WTC11 (cell line): ENCODE measurements at regions not wholly inside any gene's neighbourhood (a gene's known extent, or its start where the extent isn't known, plus 50 kb on each side); places are given as distances from the start of the nearest gene placed in this dataset.

Experiments
- ATAC-seq: fragments of 200-7000 bp; cut with Tn5 transposase; 2 replicates; pipeline ENCODE4 v1.10.0; 2021; ENCODE audit warnings: mild to moderate bottlenecking, moderate library complexity
- CTCF ChIA-PET: fragments of 300-600 bp; sonication (Branson Sonifier 250); formaldehyde crosslinking; loops from one replicate; lab custom pipeline; 2021; ENCODE audit warnings: antibody characterized with exemption; lab: Charles Lee
- POLR2A ChIA-PET: fragments of 350-600 bp; sonication (Branson Sonifier 250); formaldehyde crosslinking; loops from one replicate; lab custom pipeline; 2021; ENCODE audit warnings: antibody characterized with exemption; lab: Charles Lee
- DNase-seq: peaks from one replicate; pipeline ENCODE4 v3.0.0; 2021; ENCODE audit warnings: low spot score
- H3K27ac Mint-ChIP-seq: 2 replicates; pipeline ENCODE4 v1.8.0; 2021; ENCODE audit warnings: mixed read lengths
- H3K27me3 Mint-ChIP-seq: 2 replicates; pipeline ENCODE4 v1.8.0; 2021; ENCODE audit warnings: low read depth, mild to moderate bottlenecking, moderate library complexity, mixed read lengths
- H3K36me3 Mint-ChIP-seq: 2 replicates; pipeline ENCODE4 v1.8.0; 2021; ENCODE audit warnings: mixed read lengths
- H3K4me1 Mint-ChIP-seq: 2 replicates; pipeline ENCODE4 v1.8.0; 2022; ENCODE audit warnings: mixed read lengths
- H3K4me3 Mint-ChIP-seq: 2 replicates; pipeline ENCODE4 v1.8.0; 2021; ENCODE audit warnings: mild to moderate bottlenecking, moderate library complexity, mixed read lengths
- H3K9me3 Mint-ChIP-seq: 2 replicates; pipeline ENCODE4 v1.8.0; 2021; ENCODE audit warnings: mixed read lengths
- ATF1 ChIP-seq: sonication (generic); formaldehyde crosslinking; IDR thresholded peaks from 2 replicates; pipeline ENCODE4 v1.8.1; 2023; ENCODE audit warnings: mild to moderate bottlenecking, moderate library complexity, missing genetic modification reagents
- ESRRA ChIP-seq: sonication (generic); formaldehyde crosslinking; IDR thresholded peaks from 2 replicates; pipeline ENCODE4 v1.8.1; 2022; ENCODE audit warnings: mild to moderate bottlenecking, missing genetic modification reagents, borderline replicate concordance
- GABPB1 ChIP-seq: sonication (generic); formaldehyde crosslinking; IDR thresholded peaks from 2 replicates; pipeline ENCODE4 v1.8.1; 2023; ENCODE audit warnings: mild to moderate bottlenecking, missing genetic modification reagents
- GRHL2 ChIP-seq: fragments of 250-450 bp; sonication (Bioruptor Pico); IDR thresholded peaks from 2 replicates; pipeline ENCODE4 v1.8.0; 2022; ENCODE audit warnings: mild to moderate bottlenecking, moderate library complexity; ENCODE audit not compliant: insufficient replicate concordance, severe bottlenecking
- GTF2I ChIP-seq: fragments of 250-450 bp; sonication (Bioruptor Pico); conservative IDR thresholded peaks from 2 replicates; pipeline ENCODE4 v1.4.0; 2021; ENCODE audit warnings: mild to moderate bottlenecking
- NFATC4 ChIP-seq: fragments of 250-450 bp; sonication (Bioruptor Pico); IDR thresholded peaks from 2 replicates; pipeline ENCODE4 v1.9.0; 2021; ENCODE audit warnings: mild to moderate bottlenecking
- NR3C1 ChIP-seq: sonication (generic); formaldehyde crosslinking; conservative IDR thresholded peaks from 2 replicates; pipeline ENCODE4 v1.8.1; 2023; ENCODE audit warnings: low read depth, mild to moderate bottlenecking, missing genetic modification reagents
- ZNF121 ChIP-seq: sonication (generic); formaldehyde crosslinking; IDR thresholded peaks from 2 replicates; pipeline ENCODE4 v1.8.0; 2023; ENCODE audit warnings: missing genetic modification reagents
- ZNF138 ChIP-seq: sonication (generic); formaldehyde crosslinking; conservative IDR thresholded peaks from 2 replicates; pipeline ENCODE4 v1.8.1; 2022; ENCODE audit warnings: mild to moderate bottlenecking, moderate library complexity, missing genetic modification reagents
- TF ChIP-seq, protein P1 (sequence below): fragments of 250-450 bp; sonication (Bioruptor Pico); IDR thresholded peaks from 2 replicates; pipeline ENCODE4 v1.9.0; 2021; ENCODE audit warnings: mild to moderate bottlenecking, borderline replicate concordance
- TF ChIP-seq, protein P2 (sequence below): sonication (generic); formaldehyde crosslinking; IDR thresholded peaks from 2 replicates; pipeline ENCODE4 v1.8.0; 2023; ENCODE audit warnings: mild to moderate bottlenecking, missing genetic modification reagents
- TF ChIP-seq, protein P3 (sequence below): sonication (generic); formaldehyde crosslinking; IDR thresholded peaks from 2 replicates; pipeline ENCODE4 v1.8.1; 2023; ENCODE audit warnings: mild to moderate bottlenecking, moderate library complexity, missing genetic modification reagents
- TF ChIP-seq, protein P4 (sequence below): sonication (generic); formaldehyde crosslinking; conservative IDR thresholded peaks from 2 replicates; pipeline ENCODE4 v1.8.1; 2022; ENCODE audit warnings: mild to moderate bottlenecking, missing genetic modification reagents
- TF ChIP-seq, protein P5 (sequence below): sonication (generic); formaldehyde crosslinking; IDR thresholded peaks from 2 replicates; pipeline ENCODE4 v1.8.1; 2022; ENCODE audit warnings: mild to moderate bottlenecking, moderate library complexity, missing genetic modification reagents
- TF ChIP-seq, protein P6 (sequence below): fragments of 250-450 bp; sonication (Bioruptor Pico); conservative IDR thresholded peaks from 2 replicates; pipeline ENCODE4 v1.9.0; 2021; ENCODE audit warnings: mild to moderate bottlenecking
- TF ChIP-seq, protein P7 (sequence below): sonication (generic); formaldehyde crosslinking; IDR thresholded peaks from 2 replicates; pipeline ENCODE4 v1.8.1; 2023; ENCODE audit warnings: mild to moderate bottlenecking, missing genetic modification reagents, borderline replicate concordance

DNA sequence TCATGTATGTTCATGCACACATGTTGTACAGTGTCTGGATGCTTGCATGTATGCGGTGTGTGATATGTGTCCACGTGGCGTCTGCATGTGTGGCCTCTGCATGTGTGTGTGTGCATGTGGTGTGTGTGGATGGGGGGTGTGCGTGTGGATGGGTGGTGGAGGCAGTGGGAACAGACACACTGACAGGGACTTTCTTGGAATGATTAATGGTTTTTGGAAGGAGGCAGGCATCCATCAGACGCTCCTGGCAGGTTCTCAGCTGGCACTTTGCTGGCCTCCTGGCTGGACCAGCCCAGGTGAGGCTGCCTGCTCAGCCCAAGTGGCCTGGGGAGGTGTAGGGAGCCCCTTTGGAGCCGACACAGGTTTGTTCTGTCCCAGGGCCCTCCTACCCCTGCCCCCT lies 121.2 kb upstream of the CIBAR2 start (continued):
- TF ChIP-seq, protein P1, sequence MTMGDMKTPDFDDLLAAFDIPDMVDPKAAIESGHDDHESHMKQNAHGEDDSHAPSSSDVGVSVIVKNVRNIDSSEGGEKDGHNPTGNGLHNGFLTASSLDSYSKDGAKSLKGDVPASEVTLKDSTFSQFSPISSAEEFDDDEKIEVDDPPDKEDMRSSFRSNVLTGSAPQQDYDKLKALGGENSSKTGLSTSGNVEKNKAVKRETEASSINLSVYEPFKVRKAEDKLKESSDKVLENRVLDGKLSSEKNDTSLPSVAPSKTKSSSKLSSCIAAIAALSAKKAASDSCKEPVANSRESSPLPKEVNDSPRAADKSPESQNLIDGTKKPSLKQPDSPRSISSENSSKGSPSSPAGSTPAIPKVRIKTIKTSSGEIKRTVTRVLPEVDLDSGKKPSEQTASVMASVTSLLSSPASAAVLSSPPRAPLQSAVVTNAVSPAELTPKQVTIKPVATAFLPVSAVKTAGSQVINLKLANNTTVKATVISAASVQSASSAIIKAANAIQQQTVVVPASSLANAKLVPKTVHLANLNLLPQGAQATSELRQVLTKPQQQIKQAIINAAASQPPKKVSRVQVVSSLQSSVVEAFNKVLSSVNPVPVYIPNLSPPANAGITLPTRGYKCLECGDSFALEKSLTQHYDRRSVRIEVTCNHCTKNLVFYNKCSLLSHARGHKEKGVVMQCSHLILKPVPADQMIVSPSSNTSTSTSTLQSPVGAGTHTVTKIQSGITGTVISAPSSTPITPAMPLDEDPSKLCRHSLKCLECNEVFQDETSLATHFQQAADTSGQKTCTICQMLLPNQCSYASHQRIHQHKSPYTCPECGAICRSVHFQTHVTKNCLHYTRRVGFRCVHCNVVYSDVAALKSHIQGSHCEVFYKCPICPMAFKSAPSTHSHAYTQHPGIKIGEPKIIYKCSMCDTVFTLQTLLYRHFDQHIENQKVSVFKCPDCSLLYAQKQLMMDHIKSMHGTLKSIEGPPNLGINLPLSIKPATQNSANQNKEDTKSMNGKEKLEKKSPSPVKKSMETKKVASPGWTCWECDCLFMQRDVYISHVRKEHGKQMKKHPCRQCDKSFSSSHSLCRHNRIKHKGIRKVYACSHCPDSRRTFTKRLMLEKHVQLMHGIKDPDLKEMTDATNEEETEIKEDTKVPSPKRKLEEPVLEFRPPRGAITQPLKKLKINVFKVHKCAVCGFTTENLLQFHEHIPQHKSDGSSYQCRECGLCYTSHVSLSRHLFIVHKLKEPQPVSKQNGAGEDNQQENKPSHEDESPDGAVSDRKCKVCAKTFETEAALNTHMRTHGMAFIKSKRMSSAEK (CRISPR knock-in tag): no peak
- TF ChIP-seq, all 79 proteins: peak for 0

DNA sequence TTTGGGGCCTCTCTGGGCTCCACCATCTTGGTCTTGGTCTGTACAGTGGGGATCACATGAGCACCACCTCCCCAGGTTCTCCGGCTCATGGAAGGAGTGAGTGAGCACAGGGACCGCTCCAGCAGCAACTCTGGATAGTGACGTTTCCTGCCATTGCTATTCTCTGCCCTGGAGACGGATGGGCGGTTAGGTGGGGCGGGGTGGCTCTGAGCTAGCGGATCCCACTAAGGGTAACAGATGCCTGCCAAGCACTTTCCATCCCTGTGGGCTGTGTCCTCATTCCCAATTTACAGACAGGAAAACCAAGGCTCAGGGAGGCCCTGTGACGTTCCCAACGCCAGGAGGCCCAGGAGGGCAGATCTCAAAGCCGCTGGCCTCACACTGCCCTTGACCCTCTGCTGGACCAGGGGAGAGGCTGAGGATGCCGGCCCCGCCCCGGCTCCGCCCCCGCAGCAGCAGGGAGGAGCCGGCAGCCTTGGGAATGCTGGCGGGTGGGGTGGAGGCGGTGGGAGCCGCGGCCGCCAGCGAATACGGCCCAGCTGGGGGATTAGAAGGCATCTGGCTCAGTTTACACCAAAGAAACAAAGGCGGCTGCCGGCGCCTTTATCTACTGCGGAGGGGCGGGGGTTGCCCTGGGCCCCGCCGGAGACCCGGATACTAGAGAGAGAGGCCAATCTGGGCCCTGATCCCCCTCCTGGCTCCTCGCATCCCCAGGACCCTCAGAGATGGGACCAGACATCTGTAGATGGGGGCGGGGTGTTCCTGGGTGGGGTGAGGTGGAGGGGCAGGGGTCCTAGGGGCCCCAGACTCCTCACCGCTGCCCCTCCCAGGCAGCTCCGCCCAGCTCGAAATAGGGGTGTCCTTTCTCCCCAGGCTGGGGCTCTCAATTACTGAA lies 122.3 kb upstream of the CIBAR2 start:
- DNase-seq: peak; percentile 92
- ATAC-seq: peak; percentile 70
- H3K27ac Mint-ChIP-seq: peak overlapping the region; percentile 87
- H3K4me3 Mint-ChIP-seq: peak overlapping the region; percentile 58
- ChIA-PET CTCF (interaction anchor here (0.9 to 3.5 kb wide), 10 partner anchors 11 to 381 kb away, joined by 3 to 35 read pairs (median 4); no protein-coding TSS in a partner anchor), POLR2A (interaction anchor here (0.7 to 1.6 kb wide), 4 partner anchors 32 to 455 kb away, joined by 3 to 6 read pairs (median 4); no protein-coding TSS in a partner anchor)
- H3K27me3 Mint-ChIP-seq: no peaks in the 10 kb centered on the region; the same call in 1 of the 2 replicates
- H3K4me1 Mint-ChIP-seq: peaks cover 37% of the 10 kb centered on the region
- H3K9me3 Mint-ChIP-seq: peaks cover 11% of the 10 kb centered on the region
- H3K36me3 Mint-ChIP-seq: no peaks in the 10 kb centered on the region
- TF ChIP-seq NFATC4 (no peak), ZNF138 (CRISPR knock-in tag) (no peak), GABPB1 (0 out of 2 replicates have a peak, but pooled peaks have one; percentile 39), ZNF121 (CRISPR knock-in tag) (peak; percentile 13; the same call in 1 of the 2 replicates), GTF2I (CRISPR knock-in tag) (peak; percentile 89), NR3C1 (no peak), GRHL2 (CRISPR knock-in tag) (no peak), ESRRA (CRISPR knock-in tag) (no peak), ATF1 (CRISPR knock-in tag) (no peak)
- TF ChIP-seq, protein P2, sequence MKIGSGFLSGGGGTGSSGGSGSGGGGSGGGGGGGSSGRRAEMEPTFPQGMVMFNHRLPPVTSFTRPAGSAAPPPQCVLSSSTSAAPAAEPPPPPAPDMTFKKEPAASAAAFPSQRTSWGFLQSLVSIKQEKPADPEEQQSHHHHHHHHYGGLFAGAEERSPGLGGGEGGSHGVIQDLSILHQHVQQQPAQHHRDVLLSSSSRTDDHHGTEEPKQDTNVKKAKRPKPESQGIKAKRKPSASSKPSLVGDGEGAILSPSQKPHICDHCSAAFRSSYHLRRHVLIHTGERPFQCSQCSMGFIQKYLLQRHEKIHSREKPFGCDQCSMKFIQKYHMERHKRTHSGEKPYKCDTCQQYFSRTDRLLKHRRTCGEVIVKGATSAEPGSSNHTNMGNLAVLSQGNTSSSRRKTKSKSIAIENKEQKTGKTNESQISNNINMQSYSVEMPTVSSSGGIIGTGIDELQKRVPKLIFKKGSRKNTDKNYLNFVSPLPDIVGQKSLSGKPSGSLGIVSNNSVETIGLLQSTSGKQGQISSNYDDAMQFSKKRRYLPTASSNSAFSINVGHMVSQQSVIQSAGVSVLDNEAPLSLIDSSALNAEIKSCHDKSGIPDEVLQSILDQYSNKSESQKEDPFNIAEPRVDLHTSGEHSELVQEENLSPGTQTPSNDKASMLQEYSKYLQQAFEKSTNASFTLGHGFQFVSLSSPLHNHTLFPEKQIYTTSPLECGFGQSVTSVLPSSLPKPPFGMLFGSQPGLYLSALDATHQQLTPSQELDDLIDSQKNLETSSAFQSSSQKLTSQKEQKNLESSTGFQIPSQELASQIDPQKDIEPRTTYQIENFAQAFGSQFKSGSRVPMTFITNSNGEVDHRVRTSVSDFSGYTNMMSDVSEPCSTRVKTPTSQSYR: no peak
- TF ChIP-seq, protein P3, sequence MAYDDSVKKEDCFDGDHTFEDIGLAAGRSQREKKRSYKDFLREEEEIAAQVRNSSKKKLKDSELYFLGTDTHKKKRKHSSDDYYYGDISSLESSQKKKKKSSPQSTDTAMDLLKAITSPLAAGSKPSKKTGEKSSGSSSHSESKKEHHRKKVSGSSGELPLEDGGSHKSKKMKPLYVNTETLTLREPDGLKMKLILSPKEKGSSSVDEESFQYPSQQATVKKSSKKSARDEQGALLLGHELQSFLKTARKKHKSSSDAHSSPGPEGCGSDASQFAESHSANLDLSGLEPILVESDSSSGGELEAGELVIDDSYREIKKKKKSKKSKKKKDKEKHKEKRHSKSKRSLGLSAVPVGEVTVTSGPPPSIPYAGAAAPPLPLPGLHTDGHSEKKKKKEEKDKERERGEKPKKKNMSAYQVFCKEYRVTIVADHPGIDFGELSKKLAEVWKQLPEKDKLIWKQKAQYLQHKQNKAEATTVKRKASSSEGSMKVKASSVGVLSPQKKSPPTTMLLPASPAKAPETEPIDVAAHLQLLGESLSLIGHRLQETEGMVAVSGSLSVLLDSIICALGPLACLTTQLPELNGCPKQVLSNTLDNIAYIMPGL (CRISPR knock-in tag): no peak
- TF ChIP-seq, protein P4, sequence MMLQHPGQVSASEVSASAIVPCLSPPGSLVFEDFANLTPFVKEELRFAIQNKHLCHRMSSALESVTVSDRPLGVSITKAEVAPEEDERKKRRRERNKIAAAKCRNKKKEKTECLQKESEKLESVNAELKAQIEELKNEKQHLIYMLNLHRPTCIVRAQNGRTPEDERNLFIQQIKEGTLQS (CRISPR knock-in tag): no peak
- TF ChIP-seq, protein P5, sequence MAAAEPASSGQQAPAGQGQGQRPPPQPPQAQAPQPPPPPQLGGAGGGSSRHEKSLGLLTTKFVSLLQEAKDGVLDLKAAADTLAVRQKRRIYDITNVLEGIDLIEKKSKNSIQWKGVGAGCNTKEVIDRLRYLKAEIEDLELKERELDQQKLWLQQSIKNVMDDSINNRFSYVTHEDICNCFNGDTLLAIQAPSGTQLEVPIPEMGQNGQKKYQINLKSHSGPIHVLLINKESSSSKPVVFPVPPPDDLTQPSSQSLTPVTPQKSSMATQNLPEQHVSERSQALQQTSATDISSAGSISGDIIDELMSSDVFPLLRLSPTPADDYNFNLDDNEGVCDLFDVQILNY (CRISPR knock-in tag): no peak
- TF ChIP-seq, protein P6, sequence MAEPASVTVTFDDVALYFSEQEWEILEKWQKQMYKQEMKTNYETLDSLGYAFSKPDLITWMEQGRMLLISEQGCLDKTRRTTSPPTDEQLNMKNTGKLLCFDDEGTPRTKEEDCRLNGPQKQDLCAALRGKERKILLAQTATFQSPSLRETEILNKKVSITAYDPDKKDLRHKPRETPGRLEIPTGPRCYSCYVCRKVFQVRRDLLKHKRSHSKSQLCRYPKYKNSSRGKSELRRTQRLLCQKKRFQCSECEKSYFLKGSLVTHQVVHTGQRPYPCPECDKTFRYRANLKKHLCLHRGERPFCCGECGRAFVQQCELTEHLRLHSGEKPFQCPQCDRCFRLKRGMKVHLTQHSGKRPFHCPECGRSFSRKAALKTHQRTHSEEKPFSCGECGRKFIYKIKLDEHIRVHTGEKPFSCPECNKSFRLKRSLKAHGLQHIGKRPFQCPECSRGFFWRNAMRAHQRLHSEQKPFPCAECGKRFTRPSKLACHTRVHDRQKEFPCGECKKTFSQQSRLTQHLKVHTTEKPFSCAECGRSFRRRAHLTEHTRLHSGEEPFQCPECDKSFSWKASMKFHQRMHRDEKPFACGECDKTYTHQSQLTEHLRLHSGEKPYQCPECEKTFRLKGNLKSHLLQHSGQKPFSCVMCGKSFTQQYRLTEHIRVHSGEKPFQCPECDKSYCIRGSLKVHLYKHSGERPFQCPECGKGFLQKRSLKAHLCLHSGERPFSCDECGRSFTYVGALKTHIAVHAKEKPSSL (CRISPR knock-in tag): no peak
- TF ChIP-seq, protein P7, sequence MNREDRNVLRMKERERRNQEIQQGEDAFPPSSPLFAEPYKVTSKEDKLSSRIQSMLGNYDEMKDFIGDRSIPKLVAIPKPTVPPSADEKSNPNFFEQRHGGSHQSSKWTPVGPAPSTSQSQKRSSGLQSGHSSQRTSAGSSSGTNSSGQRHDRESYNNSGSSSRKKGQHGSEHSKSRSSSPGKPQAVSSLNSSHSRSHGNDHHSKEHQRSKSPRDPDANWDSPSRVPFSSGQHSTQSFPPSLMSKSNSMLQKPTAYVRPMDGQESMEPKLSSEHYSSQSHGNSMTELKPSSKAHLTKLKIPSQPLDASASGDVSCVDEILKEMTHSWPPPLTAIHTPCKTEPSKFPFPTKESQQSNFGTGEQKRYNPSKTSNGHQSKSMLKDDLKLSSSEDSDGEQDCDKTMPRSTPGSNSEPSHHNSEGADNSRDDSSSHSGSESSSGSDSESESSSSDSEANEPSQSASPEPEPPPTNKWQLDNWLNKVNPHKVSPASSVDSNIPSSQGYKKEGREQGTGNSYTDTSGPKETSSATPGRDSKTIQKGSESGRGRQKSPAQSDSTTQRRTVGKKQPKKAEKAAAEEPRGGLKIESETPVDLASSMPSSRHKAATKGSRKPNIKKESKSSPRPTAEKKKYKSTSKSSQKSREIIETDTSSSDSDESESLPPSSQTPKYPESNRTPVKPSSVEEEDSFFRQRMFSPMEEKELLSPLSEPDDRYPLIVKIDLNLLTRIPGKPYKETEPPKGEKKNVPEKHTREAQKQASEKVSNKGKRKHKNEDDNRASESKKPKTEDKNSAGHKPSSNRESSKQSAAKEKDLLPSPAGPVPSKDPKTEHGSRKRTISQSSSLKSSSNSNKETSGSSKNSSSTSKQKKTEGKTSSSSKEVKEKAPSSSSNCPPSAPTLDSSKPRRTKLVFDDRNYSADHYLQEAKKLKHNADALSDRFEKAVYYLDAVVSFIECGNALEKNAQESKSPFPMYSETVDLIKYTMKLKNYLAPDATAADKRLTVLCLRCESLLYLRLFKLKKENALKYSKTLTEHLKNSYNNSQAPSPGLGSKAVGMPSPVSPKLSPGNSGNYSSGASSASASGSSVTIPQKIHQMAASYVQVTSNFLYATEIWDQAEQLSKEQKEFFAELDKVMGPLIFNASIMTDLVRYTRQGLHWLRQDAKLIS: no peak
